ENCODE measurements at regions not wholly inside any gene's neighbourhood (a gene's known extent, or its start where the extent isn't known, plus 50 kb on each side); places are given as distances from the start of the nearest gene placed in this dataset.
"Not testable (repeated sequence)": the region's sequence is repeated elsewhere in the genome, so short reads cannot be mapped to it uniquely, and the experiment has no call there.

DNA sequence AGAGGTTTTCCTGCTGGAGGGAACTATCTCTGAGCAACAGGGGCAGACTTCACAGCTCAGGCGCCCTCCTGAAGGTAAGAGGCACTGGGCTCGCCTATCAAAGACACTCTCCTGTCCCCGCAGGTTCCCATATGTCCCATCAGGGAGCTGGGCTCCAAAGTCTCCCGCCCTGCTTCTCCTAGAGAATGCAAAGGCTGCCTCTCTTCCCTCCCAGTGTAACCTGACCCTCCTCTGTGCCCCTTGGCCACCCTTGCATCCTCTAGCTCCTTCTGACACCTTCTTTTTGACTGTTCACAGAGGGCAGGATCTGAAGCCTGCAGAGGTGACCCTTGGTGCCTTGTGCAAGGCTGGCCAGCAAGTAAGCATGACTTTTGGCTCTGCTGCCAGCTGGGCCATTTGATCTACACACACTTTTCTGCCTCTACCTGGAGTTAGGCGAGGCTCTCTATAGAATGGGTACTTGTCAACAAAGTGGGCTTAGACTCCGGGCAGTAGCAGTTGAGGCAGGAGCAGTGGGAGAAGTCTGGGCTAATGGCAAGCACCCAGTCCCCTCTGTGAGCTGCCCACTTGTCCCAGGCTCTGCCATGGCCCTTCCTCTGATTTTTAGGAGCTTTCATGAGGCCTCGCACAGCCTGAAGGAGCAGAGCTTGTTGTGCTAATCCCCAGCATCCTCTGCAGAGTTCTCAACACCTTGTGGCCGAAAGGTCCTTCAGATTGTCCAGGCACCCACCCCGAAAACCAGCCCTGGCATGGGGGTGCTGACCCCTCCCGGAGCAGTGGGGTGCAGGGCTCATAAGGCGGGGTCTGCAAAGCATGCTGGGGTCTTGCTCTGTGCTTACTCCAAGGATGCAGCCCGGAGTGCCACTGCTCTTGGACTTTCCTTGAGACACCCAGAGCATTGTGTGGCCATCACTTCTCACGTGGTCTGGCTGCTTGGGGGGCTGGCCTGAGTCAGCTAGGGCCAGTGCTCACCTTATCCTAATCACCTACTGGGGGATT lies 122.9 kb downstream of the METRNL start:
- DNase-seq, result no peak

DNA sequence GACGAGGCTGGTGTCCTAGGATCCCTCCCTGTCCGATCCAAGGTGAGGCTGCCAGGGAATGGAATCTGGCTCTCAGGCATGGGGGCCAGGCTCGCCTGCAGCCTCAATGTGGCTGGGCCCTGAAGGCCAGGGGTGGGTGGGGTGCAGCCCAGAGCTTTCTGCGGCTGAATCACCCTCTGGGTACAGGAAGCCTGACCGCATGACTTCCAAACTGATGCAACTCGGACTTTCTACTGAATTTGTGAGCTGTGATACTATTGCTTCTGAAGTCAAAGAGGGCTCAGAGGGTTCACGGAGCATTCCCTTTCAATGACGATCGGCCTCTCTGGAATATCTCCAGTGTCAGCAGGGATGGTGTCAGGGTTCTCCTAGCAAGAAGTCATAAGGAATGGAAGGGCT lies 123.7 kb downstream of the METRNL start:
- DNase-seq, result no peak

DNA sequence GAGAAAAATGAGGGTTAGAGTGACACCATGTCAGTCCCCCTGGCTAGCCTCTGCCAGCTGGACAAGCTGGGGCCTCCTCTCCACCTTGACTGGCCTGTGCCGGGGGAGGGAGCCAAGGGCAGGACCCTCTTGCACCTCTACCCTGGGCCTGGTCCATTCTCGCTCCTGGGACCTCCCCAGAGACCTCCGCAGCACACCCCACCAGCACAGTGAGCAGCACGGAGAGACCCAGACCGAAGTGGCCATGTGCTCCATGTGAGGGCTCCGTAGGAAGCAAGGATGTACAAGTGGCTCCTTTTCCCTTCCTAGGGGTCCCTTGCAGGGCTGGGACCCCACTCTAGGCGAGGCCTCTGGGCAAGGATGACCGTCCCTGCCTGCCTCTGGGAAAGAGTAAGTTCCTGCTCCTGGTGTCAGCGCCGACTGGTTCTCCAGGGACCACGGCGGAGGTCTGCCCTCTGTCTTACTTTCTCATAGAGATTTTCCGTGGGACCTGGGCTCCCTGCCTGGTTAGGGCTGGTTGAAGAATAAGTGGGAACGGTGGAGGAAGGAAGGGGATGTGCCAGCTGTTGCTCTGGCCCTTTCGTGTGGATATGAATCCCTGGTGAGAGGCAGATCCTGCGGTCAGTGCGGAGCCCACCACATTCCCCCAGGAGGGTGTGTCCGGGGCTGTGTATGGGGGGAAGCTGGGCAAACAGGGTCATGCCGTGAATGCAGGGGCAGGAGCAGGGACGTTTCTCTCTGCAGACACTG lies 124.2 kb downstream of the METRNL start:
- no peak for DNase-seq

DNA sequence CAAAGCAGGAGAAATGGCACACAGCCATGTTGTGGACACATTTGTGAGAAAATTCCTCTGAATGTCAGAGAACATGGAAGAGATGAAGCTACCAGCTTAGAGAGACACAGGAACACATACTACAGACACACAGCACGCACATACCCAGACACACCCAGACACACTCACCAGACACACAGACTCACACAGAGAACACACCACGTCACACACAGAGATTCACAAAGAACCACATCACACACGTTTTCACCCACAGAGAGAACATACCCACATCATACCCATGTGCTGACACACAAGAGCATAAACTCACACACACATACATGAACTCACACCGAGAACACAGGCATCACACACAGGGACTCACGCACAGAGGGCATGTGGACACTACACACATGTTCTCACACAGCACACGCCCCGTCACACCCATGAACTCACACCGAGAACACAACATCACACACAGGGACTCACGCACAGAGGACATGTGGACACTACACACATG lies 124.9 kb downstream of the METRNL start:
- no peak for DNase-seq

DNA sequence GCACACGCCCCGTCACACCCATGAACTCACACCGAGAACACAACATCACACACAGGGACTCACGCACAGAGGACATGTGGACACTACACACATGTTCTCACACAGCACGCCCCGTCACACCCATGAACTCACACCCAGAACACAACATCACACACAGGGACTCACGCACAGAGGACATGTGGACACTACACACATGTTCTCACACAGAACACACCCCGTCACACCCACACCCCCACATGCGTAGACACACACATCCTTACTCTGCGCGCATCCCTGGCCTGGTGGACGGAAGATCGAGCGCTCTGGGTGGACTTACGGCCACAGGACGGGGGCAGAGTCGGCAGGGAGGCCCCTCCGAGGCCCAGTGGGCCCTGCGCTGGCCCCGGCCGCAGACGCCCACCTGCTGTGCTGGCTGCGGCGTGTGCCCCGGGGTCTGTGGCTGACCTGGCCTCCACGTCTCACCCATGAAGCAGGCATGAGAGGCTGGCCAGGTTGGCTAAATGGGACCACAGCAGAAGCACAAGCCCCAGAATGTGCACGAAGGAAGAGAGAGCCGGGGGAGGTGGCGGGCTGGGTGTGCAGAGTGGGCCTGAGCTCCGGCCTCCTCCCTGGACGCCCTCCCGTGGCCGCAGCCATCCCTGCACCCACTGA lies 125.5 kb downstream of the METRNL start:
- DNase-seq, result not testable (repeated sequence)

DNA sequence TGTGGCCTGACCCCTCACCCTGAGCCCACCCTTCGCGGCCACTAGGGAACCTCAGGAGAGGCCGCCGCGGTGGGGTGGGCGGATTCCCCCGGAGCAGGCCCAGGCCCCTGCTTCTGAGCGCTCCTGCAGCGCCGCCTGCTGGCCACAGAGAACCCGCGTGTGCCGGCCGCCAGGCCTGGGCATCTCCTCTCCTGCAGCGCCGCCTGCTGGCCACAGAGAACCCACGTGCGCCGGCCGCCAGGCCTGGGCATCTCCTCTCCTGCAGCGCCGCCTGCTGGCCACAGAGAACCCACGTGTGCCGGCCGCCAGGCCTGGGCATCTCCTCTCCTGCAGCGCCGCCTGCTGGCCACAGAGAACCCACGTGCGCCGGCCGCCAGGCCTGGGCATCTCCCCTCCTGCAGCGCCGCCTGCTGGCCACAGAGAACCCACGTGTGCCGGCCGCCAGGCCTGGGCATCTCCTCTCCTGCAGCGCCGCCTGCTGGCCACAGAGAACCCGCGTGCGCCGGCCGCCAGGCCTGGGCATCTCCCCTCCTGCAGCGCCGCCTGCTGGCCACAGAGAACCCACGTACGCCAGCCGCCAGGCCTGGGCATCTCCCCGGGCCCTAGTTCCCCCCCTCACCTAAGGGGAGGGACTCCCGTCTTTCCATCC lies 126.1 kb downstream of the METRNL start:
- DNase-seq, result peak in 7 of 58 donors; percentile 8 to 61 (median 36)

DNA sequence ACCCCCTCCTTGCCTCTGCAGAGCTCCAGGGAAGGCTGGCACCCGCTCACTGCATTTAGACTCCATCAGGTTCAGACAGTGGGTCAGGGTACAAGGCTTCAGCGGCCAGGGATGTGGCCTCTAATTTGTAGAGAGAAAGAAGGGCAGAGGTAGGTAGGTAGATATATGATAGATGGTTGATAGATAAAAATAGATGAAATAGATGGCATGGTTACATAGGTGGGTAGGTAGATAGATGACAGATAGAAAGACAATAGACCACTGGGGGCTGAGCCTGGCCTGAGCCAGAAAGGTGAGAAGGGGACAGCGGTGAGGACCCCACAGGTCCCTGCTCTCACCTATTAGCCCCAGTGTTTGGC lies 126.6 kb downstream of the METRNL start:
- not testable (repeated sequence) for DNase-seq

DNA sequence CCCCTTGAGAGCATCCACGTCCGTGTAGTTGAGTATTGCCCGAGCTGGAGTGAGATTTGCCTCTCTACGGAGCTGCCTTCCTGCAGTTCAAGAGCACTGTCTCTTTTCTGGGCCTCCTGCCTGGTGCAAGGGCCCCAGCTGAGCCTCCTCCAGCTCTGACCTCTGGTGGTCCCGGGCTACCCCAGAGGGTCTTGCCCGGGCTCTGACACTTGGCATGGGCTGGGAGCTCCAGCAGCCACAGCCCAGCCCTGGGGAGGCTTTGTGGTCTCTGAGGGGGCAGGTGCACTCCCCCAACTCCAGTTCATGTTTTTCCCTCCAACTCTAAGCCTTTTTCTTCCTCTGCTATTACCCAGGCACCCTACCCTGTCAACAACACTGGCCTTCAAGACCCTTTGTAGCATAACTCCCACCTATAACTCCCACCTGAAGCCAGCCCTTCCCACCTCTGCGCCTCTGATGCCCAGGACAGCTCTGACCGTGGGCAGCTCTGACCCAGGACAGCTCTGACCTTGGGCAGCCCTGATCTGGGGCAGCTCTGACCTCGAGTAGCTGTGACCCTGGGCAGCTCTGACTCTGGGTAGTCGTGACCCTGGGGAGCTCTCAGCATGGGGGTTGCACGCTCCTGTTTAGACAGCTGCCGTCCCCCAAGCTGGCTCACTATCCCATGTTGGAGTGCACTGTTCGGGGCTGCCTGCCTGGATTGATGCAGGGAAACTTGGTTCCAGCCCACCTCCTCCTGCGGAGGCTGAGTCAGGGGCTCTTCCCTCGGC lies 127.6 kb downstream of the METRNL start:
- DNase-seq, result not testable (repeated sequence)

DNA sequence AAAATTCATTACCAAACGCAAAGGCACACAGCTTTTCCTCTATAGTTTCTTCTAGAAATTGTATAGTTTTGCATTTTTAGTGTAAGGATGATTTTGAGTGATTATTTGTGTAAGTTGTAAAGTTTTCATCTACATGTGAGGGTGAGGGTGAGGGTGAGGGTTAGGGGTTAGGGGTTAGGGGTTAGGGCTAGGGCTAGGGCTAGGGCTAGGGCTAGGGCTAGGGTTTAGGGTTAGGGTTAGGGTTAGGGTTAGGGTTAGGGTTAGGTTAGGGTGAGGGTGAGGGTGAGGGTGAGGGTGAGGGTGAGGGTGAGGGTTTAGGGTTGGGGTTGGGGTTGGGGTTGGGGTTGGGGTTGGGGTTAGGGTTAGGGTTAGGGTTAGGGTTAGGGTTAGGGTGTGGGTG lies 167.6 kb downstream of the METRNL start:
- DNase-seq, result not testable (repeated sequence)

Measured in anterior cingulate cortex (tissue), 58 donors.